ENCODE measurements at regions not wholly inside any gene's neighbourhood (a gene's known extent, or its start where the extent isn't known, plus 50 kb on each side); places are given as distances from the start of the nearest gene placed in this dataset.

DNA sequence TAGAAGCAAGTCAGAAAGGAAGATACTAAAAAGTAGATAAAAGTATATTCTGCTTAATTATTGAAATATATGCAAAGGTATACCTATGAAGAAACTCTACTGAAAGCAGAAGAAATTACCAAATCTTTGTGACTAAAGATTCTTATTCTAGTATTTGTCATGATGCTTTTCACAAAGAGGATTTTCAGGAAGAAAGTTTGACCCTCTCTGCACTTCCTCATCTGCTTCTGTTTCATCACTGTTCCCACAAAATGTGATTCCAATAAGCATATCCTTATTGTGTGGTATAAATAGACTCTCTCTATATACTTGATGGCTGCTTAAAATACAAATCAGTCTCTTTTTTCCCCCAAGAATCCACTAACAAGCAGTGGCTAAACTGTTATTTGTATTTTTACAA lies 2139.6 kb upstream of the ACO1 start:
- H3K4me2 ChIP-seq (ENCODE audit: insufficient read depth, insufficient read length, low read length) = no peak overlapping the region
- H4K91ac ChIP-seq (ENCODE audit: insufficient read length, low read depth, low read length) = no peak overlapping the region
- no peak overlapping the region for H4K8ac ChIP-seq (replicated peaks; ENCODE audit: insufficient read length, low read depth, low read length)
- H2BK120ac ChIP-seq (ENCODE audit: low read depth, low read length, poor library complexity, severe bottlenecking) = no peak overlapping the region
- no peak overlapping the region for H2BK20ac ChIP-seq (ENCODE audit: low read depth, low read length, poor library complexity, severe bottlenecking)
- no peak overlapping the region for H2BK12ac ChIP-seq (ENCODE audit: insufficient read length, low read depth, low read length)
- no peaks in the 10 kb centered on the region for H3K79me1 ChIP-seq (ENCODE audit: insufficient read depth, low read depth, low read length, poor library complexity, severe bottlenecking)
- no peak overlapping the region for H3K9ac ChIP-seq (ENCODE audit: extremely low read depth, insufficient read length, low read length)
- no peak overlapping the region for H2AFZ ChIP-seq (ENCODE audit: low read length)
- no peak overlapping the region for H3K14ac ChIP-seq (ENCODE audit: insufficient read depth, low read length)
- H3K27me3 Mint-ChIP-seq (ENCODE audit: low read depth) = no peaks in the 10 kb centered on the region
- H4K5ac ChIP-seq (ENCODE audit: insufficient read length, low read depth, low read length) = no peak overlapping the region
- H3K27ac ChIP-seq (ENCODE audit: insufficient read length, low read depth, low read length) = no peak overlapping the region
- H3K4me1 Mint-ChIP-seq = peaks cover 7 to 8% of the 10 kb centered on the region in 2 experiments; a peak in 3 of 4 replicates
- no peak overlapping the region for H2AK5ac ChIP-seq (ENCODE audit: insufficient read length, low read length)
- TF ChIP-seq, protein P1, sequence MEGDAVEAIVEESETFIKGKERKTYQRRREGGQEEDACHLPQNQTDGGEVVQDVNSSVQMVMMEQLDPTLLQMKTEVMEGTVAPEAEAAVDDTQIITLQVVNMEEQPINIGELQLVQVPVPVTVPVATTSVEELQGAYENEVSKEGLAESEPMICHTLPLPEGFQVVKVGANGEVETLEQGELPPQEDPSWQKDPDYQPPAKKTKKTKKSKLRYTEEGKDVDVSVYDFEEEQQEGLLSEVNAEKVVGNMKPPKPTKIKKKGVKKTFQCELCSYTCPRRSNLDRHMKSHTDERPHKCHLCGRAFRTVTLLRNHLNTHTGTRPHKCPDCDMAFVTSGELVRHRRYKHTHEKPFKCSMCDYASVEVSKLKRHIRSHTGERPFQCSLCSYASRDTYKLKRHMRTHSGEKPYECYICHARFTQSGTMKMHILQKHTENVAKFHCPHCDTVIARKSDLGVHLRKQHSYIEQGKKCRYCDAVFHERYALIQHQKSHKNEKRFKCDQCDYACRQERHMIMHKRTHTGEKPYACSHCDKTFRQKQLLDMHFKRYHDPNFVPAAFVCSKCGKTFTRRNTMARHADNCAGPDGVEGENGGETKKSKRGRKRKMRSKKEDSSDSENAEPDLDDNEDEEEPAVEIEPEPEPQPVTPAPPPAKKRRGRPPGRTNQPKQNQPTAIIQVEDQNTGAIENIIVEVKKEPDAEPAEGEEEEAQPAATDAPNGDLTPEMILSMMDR (conservative IDR thresholded peaks at IDR 0.05) = no peak
- no peak overlapping the region for H3T11ph ChIP-seq (ENCODE audit: low read length)
- H3K18ac ChIP-seq (ENCODE audit: insufficient read length, low read depth, low read length) = no peak overlapping the region
- H3K27ac Mint-ChIP-seq = no peak overlapping the region
- DNase-seq = no peak
- no peak overlapping the region for H3K4ac ChIP-seq (ENCODE audit: low read depth, low read length)
- H3K27me3 ChIP-seq (ENCODE audit: insufficient read depth, low read length) = no peaks in the 10 kb centered on the region
- H3K4me3 Mint-ChIP-seq = no peak overlapping the region
- no peaks in the 10 kb centered on the region for H3K23me2 ChIP-seq (ENCODE audit: insufficient read length, low read depth, low read length, poor library complexity, severe bottlenecking)
- no peaks in the 10 kb centered on the region for H3K79me2 ChIP-seq (ENCODE audit: insufficient read depth, low read length)
- no peaks in the 10 kb centered on the region for H3K9me3 ChIP-seq (ENCODE audit: control insufficient read depth, low read depth, low read length)
- no peak overlapping the region for H2BK15ac ChIP-seq (ENCODE audit: low read depth, low read length)
- H3K4me1 ChIP-seq (ENCODE audit: insufficient read depth, low read length) = no peaks in the 10 kb centered on the region
- peaks cover 0 to 4% of the 10 kb centered on the region in 2 experiments; a peak in 2 of 5 replicates for H3K9me3 Mint-ChIP-seq
- no peak overlapping the region for H2BK5ac ChIP-seq (ENCODE audit: insufficient read length, low read length)
- no peak overlapping the region for H3K56ac ChIP-seq (ENCODE audit: insufficient read length, low read depth, low read length)
- no peak overlapping the region for H3K23ac ChIP-seq (ENCODE audit: insufficient read length, low read depth, low read length)
- no peaks in the 10 kb centered on the region for H4K20me1 ChIP-seq (ENCODE audit: control insufficient read depth, insufficient read depth, insufficient read length)
- H3K36me3 Mint-ChIP-seq (ENCODE audit: insufficient read depth in 1 of 3, low read depth in 3 of 3) = no peaks in the 10 kb centered on the region

Measured in H9 (cell line).